NAMALWA (cell line): ENCODE measurements at regions not wholly inside any gene's neighbourhood (a gene's known extent, or its start where the extent isn't known, plus 50 kb on each side); places are given as distances from the start of the nearest gene placed in this dataset.

ENCODE experiments used
- DNase-seq: peaks from one replicate; pipeline ENCODE4 v3.0.0-alpha.2; 2015; ENCODE audit warnings: low spot score

DNA sequence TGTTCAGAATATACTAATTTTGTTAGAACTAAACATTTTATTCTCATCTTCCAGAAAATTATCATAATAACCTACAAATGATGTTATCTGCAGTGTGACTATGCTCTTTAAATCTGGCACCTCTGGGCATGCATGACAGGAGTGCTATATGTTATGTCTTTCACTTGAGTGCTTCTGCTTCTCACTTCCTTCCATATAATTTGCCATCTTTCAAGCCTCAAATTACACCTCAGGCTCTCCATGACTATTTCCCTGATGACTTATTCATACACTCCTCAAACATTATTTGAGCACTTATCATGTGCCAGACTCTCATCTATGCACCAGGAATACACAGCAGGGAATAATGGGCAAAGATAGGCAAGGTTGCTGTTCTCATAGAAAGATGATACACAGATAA, 219.3 kb upstream of the POU2AF2 start:
- DNase-seq = no peak

DNA sequence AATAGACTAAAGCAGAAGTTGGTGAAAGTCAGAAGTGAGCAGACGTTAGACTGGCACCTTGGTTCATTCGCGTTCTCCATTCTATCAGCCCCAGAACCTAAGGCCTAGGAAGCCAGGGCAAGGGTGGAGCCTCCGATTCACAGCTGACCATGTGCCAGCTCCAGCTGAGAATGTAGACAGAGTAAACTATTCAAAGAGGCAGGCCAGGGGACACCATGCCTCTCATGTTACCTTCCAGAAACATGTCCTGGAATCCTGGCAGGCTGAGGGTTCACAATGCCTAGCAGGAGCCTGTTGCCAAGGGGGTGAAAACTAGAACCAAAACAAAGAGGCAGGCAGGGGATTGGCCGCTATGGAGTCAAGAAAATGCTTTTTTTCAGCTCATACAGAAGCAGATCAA, 224.4 kb upstream of the POU2AF2 start:
- no peak for DNase-seq

DNA sequence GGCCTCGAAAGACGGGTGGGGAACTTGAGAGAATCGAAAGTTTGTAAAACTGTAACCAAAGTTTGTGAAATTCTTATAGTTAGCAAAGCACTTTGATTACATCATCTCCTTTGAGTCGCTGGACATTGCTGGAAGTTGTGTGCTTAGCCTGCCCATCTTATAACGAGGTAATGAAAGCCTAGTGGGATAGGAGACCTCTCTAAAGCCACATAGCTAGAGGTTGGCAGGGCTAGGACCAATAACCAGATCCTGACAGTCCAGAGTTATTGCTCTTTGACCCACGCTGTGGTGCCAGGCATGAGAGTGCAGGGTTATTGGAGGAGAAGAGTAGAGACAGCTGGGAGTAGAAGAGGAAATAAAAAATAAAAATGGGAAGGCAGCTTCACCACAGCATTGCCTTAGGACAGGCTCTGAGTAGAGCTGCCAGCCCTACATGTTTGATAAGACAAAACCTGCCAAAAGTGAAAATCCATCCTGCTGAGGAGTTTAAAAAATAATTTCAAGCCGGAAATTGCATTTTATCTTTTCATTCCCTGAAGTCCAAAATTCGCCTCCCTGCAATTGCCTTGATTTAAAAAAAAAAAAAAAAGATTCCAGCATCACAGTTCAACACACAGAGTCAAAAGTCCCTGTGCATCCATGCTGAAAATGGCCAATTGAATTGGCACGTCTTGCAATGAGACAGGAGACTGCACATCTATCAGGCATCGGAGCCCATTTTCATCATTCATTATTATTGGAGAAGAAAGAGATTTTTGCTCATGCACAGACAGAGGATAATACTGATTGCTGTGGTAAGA, 225.5 kb upstream of the POU2AF2 start:
- no peak for DNase-seq

- no peak for DNase-seq
Measured at GRCh38 chr11:111019451-111019850, 226.1 kb upstream of the POU2AF2 start.

- DNase-seq = no peak
Measured at GRCh38 chr11:111018566-111018965, 227.0 kb upstream of the POU2AF2 start.

GRCh38 chr11:111012491-111012890, 233.0 kb upstream of the POU2AF2 start:
- DNase-seq = no peak

- no peak for DNase-seq
Measured at GRCh38 chr11:111011275-111011594, 234.3 kb upstream of the POU2AF2 start.

DNA sequence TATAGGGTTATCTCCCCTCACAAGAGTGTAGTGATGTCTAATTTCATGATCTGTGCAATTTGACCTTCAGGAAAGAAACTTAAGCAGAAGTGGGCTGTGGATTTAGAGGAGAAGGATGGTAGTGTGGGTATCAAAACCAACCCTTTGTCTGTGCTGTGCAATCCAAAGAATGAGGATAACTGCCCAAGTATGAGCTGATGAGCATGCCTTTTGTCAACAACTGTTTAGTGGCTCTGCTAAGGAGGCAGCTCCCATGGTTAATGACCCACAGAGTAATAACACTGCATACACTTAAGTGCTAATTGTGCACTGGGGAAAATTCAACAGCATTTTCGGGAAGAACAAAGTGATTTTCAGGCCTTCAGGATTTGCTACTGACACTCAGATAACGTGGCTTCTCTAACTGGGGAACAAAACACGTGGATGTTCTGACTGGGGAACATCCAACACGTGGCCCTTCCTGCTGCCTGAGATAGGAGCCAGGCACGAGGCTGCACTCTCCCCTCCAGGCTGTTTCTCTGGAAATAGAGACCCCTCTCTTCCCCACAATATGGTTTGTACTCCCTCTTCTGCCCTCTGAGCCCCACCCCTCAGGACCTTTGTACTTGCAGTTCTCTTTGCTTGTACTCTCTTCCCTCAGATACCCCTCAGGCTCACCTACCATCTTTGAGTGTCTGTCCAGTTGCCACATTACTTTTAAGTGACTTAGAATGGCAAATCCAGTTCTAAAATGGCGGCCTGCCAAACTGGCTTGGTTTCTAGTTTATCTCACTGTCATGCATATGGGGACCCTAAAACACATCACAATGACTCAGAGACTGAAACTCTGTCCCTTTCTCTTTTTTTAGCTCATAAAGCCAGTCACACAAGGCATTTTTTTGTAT, 234.9 kb upstream of the POU2AF2 start:
- no peak for DNase-seq

- DNase-seq = no peak
Measured at GRCh38 chr11:111006227-111006626, 239.3 kb upstream of the POU2AF2 start.

- no peak for DNase-seq
Measured at GRCh38 chr11:111001986-111002611, 243.4 kb upstream of the POU2AF2 start.

GRCh38 chr11:111001081-111001430, 244.5 kb upstream of the POU2AF2 start:
- no peak for DNase-seq

- no peak for DNase-seq
Measured at GRCh38 chr11:111000400-111001080, 245.0 kb upstream of the POU2AF2 start.

- no peak for DNase-seq
Measured at GRCh38 chr11:110992481-110992880, 253.0 kb upstream of the POU2AF2 start.

DNA sequence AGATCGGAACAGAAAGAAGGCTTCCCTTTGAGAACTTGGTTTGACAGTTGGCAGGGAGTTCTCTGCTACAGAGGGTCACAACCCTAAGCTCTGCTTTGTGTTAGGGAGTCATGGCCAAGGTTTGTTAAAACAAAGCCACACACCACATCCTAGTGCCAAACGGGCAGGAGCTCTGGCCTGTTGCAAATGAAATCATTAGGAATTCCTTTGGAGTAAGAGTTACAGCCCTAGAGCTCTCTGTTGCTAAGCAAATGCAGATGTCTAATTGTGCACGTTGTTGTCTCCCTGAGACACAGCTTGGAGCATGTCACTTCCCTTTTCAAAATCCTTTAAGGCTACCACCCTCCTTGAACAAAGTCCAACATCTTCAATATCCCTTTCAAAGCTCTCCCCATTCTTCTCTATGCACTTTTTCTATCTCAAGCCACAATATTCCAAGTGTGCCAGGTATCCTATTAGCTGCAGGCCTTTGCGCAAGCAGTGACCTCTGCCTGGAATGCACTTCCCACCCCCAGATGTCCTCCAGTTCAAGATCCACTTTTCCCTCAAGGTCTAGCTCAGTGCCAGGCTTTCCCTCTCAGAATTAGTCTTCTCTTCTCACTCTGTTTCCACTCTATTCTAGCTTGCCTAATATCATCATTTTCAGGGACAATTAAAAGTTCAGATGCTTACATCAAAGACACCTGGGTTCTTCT, 253.7 kb upstream of the POU2AF2 start:
- no peak for DNase-seq

GRCh38 chr11:110990311-110990710, 255.2 kb upstream of the POU2AF2 start:
- DNase-seq = no peak

GRCh38 chr11:110989428-110990133, 255.9 kb upstream of the POU2AF2 start:
- no peak for DNase-seq

DNA sequence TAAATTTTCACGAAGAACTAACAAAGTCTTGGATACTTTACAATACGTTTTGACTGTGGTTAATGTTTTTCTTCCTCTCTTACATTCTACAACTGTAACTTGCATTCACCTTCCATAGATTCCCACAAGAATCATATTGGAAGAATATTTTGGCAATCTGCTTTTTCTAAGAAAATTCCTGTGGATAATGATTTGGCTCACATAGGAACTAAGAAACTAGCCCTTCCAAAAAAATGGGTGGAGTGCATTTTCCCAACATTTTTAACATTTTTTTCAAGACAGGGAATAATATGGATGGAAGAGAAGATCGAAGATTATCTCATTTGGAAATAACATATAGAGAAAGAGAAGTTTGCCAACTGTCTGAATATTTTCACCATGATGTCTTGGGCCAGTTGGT, 256.9 kb upstream of the POU2AF2 start:
- no peak for DNase-seq

DNA sequence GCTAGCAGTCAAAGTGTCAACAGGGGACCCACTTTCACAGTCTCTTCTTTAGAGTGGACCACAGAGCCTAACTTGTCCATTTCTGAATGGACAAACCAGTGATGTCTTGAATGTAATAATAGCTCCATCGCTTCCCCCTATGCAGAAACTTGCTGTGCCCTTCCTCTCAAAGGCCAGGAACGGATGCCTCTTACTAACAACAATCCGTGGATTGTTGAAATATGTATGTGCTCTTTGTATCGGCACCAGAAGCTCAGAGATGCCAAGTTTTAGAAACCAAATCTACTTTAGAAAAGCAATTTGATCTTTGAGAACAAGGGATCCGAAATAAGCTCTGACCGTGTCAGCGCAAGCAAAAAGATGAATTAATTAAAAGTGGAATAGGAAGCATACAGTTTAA, 259.5 kb upstream of the POU2AF2 start:
- DNase-seq = no peak

DNA sequence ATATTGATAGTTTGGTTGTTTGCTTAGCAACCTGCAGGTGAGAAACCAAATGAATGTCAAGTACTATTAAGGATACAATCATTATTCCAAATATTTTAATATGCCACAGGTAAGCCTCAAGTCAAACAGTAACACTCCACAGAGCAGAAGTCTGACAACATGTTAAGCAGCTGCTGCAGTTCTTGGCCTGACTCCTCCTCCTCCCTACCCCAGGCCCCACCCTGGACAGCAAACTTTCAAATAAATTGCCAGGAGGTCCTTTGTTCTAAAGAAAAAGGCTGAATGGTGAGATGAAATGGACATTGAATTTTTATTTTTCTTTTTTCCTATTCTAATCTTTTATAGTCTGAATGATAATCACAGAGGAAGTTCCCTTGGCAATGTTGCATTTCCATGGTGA, 260.0 kb upstream of the POU2AF2 start:
- no peak for DNase-seq

DNA sequence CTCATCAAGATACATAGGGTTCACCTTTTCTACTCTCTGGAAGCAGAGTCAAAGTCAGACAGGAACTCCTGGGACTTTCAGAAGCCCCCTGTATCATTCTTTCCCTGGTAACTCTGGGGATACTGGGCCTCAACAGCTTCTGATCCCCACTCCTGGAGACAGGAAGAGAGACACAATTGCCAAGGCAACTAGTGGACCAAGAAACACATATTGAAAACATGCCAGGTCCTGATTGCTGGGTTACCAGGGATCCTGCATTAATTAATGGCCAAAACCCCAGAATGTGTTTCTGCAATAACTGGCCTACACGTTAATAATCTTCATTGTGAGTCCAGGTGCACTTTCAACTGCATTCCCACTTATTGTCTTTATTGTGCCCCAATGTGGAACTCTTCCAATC, 260.8 kb upstream of the POU2AF2 start:
- DNase-seq = no peak

GRCh38 chr11:110984147-110984546, 261.4 kb upstream of the POU2AF2 start:
- DNase-seq = no peak
